Right kidney (tissue), 1 donor: ENCODE measurements at regions not wholly inside any gene's neighbourhood (a gene's known extent, or its start where the extent isn't known, plus 50 kb on each side); places are given as distances from the start of the nearest gene placed in this dataset.
"Not testable (repeated sequence)": the region's sequence is repeated elsewhere in the genome, so short reads cannot be mapped to it uniquely, and the experiment has no call there.

ENCODE experiments used
- DNase-seq: peaks from one replicate; pipeline ENCODE4 v3.0.0-alpha.2; 2016

DNA sequence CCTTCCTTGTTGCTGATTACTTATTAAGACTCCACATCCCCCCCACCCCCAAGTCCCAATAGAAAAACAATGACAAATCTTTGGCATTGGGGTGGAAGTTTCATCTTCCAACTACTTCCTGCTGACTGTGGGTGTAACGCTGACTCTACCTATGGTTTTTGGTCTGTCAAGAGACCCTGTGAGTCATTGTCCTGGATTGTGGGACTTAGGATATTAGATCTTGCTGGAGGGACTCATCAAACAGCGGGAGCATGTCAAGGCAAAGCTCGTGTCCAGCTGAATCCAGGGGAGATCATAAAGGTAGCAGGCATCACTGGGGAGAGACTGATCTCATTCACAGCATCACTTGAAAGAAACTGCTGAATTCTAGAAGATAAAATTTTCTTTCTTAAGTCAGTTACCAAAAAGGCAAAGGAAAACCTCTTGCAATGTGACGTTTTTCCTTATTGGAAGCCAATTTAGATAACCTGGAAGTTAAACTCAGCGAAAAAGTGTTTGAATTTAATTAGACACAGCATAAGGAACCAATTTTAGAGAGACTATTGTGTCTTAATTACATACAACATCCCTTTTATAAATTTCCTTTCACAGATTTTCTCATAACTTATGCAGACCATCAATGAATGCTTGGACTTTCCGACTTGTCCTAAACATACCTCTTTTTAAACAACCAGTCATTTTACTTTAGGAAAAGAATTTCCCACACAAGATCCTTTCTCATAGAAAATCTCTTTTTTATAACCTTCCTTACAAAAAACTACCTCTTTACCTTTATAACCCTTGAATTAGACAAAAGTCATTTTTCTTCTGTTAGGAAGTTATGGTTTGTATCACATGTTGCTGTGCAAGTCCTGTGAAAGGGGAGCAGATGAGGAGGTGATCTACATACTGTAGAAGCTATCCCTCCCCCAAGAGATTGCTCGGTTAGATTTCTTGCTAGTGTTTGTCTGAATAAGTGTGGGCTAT, 94.6 kb upstream of the SCAF11 start:
- DNase-seq: no peak

DNA sequence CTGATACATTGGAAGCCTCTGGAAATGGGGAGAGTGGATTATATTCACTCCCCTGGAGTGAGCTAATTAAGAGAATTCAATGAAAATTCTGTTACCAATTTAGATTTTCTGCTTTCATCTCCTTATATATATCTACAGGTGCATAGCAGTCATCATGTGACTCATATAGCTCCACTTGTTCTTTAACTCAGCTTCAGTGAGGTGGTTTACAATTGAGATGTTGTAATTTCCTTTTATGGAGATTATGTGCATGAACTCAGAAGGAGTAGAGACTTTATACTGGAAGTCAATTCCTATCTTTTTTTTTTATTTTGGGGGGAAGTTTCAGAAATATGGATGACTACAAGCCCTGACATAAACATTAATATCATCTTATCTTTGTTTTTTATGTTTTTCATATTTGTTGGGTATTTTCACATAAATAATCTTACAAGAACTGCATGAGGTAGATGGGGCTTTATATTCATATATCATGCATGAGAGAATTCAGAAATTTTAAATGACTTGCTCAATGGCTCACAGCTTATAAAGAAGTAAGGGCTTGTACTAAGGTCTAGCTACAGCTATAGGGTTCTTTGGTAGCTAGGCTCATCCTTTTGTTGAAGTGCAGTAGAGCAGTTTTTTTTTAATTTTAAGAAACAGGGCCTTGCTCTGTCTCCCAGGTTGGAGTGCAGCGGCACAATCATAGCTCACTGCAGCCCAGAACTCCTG, 92.3 kb upstream of the SCAF11 start:
- no peak for DNase-seq

DNA sequence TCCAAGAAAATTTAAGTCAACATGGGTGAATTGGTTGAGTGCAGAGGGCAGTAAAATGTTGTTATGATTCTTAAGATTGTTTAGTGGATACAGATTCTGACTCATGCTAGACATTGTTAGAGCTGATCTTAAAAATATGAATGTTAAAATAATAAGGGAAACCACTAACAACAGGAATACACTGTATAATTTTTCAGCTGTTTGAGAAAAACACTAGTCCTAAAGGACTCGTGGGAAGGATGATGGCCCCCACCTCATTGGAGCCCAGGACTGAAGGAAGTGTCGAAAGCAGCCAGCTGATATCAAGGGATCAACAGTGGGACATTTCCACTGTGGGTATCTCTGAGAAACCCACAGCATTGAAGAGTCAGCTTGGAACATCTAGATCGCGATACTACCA, 82.9 kb upstream of the SCAF11 start:
- DNase-seq: no peak

DNA sequence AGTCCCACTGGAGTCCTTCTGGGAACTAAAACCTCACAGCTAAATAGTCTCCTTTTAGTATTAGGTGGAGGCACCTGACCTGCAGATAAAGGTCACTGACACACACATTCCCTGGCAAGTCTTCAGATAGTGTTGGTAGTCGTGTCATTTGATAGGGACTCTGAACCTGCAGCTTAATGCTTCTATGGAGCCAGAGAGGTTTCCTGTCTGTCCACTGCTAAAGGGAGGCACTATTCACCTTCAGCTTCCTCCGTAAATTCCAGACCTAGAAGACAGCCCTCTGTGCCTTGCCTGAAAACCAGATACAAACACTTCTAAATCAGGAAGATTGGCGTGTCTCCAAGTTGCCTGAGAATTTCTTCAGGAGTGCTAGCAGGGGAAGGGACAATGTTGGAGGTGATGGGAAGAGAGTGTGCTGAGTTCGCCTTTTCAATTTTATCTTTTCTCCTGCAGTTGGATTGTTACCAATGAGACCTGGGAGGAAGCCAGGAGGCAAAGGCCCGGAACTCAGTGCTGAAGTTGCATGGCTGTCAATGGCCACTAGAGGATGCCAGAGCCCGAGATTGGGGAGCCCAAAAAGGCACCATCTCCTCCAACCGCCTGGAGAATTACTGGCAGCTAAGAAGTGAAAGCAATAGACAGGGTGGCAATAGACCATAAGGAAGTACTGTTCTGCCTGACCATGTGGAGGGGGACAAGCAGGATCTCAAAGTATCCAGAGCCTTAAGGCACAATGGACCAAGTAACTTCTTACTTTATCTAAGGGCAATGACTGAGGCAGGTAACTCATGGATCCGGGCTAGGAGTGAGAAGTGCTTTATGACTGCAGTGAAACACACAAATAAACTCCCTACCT, 81.6 kb upstream of the SCAF11 start:
- peak; percentile 16 for DNase-seq

DNA sequence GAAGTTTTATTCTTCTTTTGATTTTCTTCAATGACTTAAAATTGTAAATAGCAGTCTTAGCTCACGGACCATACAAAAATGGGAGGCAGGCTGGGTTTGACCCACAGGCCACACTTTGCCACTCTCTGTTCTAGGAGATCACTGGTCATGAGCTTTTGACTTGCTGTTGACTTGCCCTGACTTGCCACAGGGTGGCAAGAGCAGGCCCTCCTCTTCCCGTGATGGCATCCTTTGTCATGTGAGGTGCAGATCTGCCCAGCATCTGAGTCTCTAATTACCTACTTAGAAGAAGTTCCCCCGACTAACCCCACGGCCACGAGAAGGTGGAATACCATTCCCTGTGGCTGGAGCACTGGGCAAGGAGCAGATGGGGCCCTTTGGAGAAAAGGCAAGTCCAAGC, 81.0 kb upstream of the SCAF11 start:
- no peak for DNase-seq

DNA sequence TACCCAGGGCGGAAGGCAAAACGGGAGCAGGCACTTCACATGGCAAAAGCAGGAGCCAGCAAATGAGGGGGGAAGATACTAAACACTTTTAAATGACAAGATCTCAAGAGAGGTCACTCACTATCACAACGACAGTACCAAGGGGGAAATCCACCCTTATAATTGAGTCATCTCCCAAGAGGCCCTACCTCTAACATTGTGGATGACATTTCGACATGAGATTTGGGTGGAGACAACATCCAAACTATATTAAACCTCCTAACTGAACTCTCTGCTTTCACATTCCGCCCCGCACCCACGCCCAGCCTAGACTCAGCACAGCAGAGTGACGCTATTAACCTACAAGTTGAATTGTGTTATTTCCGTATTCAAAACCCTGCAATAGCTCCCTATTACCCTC, 76.7 kb upstream of the SCAF11 start:
- no peak for DNase-seq

DNA sequence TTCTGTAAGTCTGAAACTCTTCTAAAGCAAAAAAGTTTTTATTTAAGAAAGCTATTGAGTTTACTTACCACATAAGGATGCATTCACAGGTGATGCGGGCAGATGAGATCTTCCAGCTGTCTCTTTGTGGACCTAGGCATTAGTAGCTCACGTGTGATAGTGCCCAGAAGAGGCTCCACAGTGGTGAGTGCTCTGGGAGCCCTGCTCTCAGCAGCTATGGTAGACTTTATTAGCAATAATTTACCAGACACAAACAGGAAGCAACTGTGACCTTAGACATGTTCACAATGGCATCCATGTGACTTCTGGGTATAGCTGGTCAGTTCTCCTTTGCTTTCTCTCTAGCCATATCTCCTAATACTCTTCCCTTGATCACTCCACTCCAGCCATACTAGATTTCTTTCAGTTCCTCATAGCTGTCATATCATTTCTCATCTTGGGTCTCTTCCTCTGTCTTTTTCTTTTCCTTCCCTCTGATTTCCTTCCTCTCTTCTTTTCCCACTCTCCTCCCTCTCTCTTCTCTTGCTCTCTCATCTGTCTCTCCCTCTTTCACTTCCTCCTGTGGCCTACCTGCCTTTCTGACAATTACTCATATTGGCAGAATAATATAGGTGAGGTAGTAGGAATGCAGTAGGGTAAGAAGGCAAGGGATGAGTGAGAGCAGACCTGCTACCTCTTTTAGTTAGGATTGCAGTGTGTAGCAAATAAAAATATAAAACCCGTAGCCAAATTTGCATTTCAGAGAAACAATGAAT, 75.2 kb upstream of the SCAF11 start:
- no peak for DNase-seq

DNA sequence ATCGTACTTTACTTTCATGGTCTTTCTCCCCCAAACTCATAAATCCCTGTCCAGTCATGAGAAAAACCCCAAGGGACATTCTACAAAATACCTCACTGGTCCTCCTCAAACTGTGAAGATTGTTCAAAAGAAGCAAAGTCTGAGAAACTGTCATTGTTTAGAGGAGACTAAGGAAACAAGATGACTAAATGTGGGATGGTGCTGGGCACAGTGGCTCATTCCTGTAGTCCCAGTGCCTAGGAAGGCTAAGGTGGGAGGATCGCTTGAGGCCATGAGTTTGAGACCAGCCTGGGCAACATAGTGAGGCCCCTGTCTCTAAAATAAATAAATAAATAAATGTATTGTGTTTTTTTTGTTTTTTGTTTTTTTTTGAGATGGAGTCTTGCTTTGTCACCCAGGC, 74.2 kb upstream of the SCAF11 start:
- no peak for DNase-seq

DNA sequence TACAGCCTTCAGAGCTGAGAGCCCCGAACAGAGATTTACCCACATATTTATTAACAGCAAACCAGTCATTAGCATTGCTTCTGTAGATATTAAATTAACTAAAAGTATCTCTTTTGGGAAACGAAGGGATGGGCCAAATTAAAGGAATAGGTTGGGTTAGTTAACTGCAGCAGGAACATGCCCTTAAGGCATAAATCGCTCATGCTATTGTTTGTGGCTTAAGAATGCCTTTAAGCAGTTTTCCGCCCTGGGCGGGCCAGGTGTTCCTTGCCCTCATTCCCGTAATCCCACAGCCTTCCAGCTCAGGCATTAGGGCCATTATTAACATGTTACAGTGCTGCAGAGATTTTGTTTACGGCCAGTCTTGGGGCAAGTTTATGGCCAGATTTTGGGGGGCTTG, 68.3 kb upstream of the SCAF11 start:
- DNase-seq: not testable (repeated sequence)

DNA sequence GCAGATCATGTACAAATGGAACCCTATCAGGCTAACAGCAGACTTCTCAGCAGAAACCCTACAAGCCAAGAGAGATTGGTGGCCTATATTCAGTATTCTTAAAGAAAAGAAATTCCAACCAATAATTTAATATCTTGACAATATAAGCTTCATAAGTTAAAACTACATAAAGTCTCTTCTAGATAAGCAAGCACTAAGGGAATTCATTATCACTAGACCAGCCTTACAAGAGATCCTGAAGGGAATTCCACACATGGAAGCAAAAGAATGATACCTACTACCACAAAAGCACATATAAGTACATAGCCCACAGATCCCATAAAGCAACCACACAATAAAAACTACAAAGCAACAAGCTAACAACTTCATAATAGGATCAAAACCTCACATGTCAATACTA, 60.4 kb upstream of the SCAF11 start:
- DNase-seq: no peak

DNA sequence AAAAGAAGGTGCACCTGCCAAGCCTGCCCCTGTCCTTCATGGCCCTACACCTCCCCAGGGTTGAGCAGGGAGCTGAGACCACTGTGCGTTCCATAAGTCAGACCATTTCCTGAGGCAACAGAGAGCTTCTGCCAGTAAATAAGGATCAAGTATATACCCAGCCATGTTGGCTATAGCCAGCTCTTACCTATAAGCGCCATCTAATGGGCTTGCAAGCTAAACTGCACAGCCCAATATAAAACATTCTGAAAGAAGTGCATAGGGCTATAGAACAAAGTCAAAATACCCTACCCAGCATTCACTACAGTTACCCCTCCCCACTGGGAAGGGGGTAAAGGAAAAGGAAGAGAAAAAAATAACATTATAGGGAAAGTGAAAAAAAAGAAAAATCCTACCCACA, 59.3 kb upstream of the SCAF11 start:
- no peak for DNase-seq

DNA sequence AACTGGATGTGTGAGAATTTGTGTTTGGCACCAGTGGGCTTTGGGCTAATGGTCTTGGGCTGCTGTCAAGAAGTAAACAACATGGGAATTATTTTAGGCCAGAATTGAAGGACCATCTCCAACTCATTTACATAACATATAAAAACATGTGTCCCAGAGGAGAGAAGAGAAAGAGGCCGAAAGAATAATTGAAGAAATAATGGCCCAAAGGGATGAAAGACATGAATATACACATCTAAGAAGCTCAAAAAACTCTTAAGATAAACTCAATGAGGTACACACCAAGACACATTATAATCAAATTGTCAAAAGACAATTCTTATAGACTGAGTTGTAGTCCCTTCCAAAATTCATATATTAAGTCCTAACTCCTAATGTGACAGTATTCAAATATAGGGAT, 56.1 kb upstream of the SCAF11 start:
- DNase-seq: no peak

DNA sequence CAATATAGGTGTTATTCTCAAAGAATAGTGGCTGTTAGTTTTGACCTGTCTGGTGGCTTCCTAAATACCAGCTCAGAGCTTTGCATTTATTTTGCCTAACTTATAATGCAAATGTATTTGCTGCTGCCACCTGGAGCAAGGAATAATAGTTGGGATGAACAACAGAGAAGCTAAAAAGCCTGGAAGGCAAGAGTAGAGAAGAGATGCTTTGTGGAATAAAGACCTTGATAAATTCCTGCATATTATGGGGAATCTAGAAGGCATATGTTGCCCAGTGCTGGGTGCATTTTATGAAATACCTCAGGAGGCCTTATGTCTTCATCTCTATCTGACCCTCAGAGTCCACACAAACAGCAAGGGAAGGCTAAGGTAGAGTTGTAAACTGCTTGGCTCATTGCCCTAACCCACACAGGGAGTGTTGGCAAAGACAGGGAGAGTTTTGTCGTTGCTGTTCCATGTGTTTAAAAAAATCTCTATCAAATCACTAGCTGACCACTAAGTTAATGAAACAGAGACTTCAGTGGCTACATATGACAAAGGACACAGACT, 53.7 kb upstream of the SCAF11 start:
- DNase-seq: no peak
